ENCODE measurements at regions not wholly inside any gene's neighbourhood (a gene's known extent, or its start where the extent isn't known, plus 50 kb on each side); places are given as distances from the start of the nearest gene placed in this dataset.

DNA sequence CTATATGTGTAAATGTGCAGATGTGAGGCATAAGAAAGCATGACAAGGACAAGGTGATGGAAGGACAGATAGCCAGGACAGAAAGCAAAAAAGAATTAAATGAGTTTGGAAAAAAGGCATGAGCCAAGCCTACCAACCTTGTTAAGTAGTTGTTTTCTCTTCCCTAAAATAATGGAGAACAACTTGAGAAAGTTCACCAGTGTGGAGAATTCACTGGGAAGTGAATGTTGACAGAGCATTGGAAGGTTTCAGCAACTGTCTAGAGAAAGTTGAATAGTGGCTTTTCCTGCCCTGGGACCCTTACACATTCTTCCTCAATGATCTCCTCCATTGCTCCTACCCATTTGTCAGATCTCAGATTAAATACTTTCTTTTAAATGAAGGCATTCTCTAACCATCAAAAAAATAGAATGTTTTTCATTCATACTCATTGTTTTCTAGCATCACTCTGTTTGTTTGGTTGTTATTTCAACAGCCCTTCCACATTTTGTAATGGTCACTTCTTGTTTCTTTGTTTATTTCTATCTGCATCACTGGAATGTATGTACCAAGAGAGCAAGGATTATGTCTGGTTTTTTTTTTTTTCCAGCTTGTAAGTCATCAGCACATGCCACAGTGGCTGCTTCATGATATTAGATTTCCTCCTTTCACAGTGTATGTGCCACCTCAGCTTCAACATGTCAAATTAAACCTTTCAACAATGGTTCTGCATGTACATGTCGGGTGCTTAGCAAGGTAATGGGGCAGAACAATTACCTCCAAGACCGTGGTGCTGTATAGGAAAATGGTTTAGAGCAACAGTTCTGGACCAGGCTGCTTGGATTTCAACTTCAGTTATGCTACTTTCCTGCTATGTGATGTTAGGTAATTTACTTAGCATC, 586.0 kb upstream of the VRK2 start:
- no peaks in the 10 kb centered on the region for H3K36me3 ChIP-seq (ENCODE audit: control insufficient read depth in 2 of 4, insufficient read depth in 4 of 4, low read length in 3 of 4)
- CTCF ChIA-PET (ENCODE audit: partially characterized antibody), result no interaction called here
- no peaks in the 10 kb centered on the region for H3K79me1 ChIP-seq (ENCODE audit: low read depth, low read length)
- no peak overlapping the region for H2BK5ac ChIP-seq (ENCODE audit: low read depth, low read length)
- DNase-seq (ENCODE audit: low read depth in 1 of 2, low spot score in 2 of 2), result no peak
- H2BK120ac ChIP-seq (replicated peaks; ENCODE audit: low read depth, low read length), result no peak overlapping the region
- no peak overlapping the region for H4K8ac ChIP-seq (ENCODE audit: extremely low read depth, insufficient read depth, low read length)
- no peaks in the 10 kb centered on the region for H3K27me3 ChIP-seq (replicated peaks in 1 of 4; ENCODE audit: control insufficient read depth in 3 of 4, extremely low read depth in 1 of 4, insufficient read depth in 3 of 4, low read length in 3 of 4)
- H3K4me1 ChIP-seq (replicated peaks in 1 of 4; ENCODE audit: control insufficient read depth in 3 of 4, insufficient read depth in 4 of 4, low read length in 3 of 4), result no peaks in the 10 kb centered on the region
- H3K56ac ChIP-seq (replicated peaks; ENCODE audit: insufficient read length, low read depth, low read length), result no peak overlapping the region
- H3K79me2 ChIP-seq (ENCODE audit: control insufficient read depth in 1 of 2, insufficient read depth in 2 of 2, low read length in 2 of 2), result no peaks in the 10 kb centered on the region
- no peak overlapping the region for H2AFZ ChIP-seq (ENCODE audit: low read length)
- no peak overlapping the region for H4K91ac ChIP-seq (replicated peaks; ENCODE audit: insufficient read length, low read length)
- no peak overlapping the region for H3K23ac ChIP-seq (ENCODE audit: insufficient read length)
- no peak overlapping the region for H3K14ac ChIP-seq (ENCODE audit: insufficient read length)
- FAIRE-seq, result no peak
- H3K9me3 ChIP-seq (ENCODE audit: insufficient read depth in 2 of 2, low read depth in 1 of 2, low read length in 1 of 2), result no peaks in the 10 kb centered on the region
- H3K27ac ChIP-seq (ENCODE audit: low read depth, low read length), result no peak overlapping the region
- no peaks in the 10 kb centered on the region for H4K20me1 ChIP-seq (replicated peaks in 1 of 2; ENCODE audit: control insufficient read depth in 1 of 2, insufficient read depth in 2 of 2, low read length in 2 of 2)
- no peak overlapping the region for H4K5ac ChIP-seq (ENCODE audit: insufficient read length, low read depth, low read length)
- H2BK12ac ChIP-seq (ENCODE audit: low read depth, low read length), result no peak overlapping the region
- no peak overlapping the region for H2AK5ac ChIP-seq (ENCODE audit: low read depth, low read length)
- no peak overlapping the region for H2BK20ac ChIP-seq (ENCODE audit: low read length)
- POLR2A ChIA-PET (ENCODE audit: partially characterized antibody), result no interaction called here
- no peaks in the 10 kb centered on the region for H3K23me2 ChIP-seq (ENCODE audit: low read depth, low read length)
- no peak overlapping the region for H3K9ac ChIP-seq (replicated peaks in 1 of 4; ENCODE audit: extremely low read depth in 1 of 4, low read depth in 3 of 4, low read length in 3 of 4)
- no peak overlapping the region for H3K4ac ChIP-seq (replicated peaks; ENCODE audit: insufficient read length, low read depth, low read length)
- no peak overlapping the region for H3K18ac ChIP-seq (ENCODE audit: extremely low read depth, low read length)
- no peak overlapping the region for H3K4me3 ChIP-seq (ENCODE audit: extremely low read depth in 1 of 4, insufficient read depth in 2 of 4, low read depth in 3 of 4, low read length in 4 of 4)
- no peak overlapping the region for H2BK15ac ChIP-seq (ENCODE audit: low read length)
- no peak overlapping the region for H3K4me2 ChIP-seq (ENCODE audit: insufficient read depth in 1 of 2, low read depth in 2 of 2, low read length in 2 of 2)
- WGBS, 2 experiments (ENCODE audit: extremely low coverage in 1 of 2, insufficient coverage in 1 of 2, insufficient read length in 1 of 2, insufficient replicate concordance in 2 of 2, low coverage in 1 of 2, low lambda C conversion rate in 2 of 2, missing lambda C conversion rate in 1 of 2), result 75% methylated on average over 2 of the region's 2 CpGs; no CpG with 5 or more reads in 1 of the 2 experiments
- TF ChIP-seq CBX8 (IDR thresholded peaks at IDR 0.05; ENCODE audit: borderline replicate concordance, low read depth, low read length) (no peak), CREB1 (IDR thresholded peaks at IDR 0.05) (no peak), RFX5 (IDR thresholded peaks at IDR 0.05; ENCODE audit: borderline replicate concordance, low read depth, low read length) (no peak), FOSL1 (IDR thresholded peaks at IDR 0.05; ENCODE audit: insufficient read depth, low read depth, low read length) (no peak), CTBP2 (IDR thresholded peaks at IDR 0.05; ENCODE audit: borderline replicate concordance, insufficient read depth, insufficient read length, low read length) (no peak), TBP (IDR thresholded peaks at IDR 0.05; ENCODE audit: low read depth, low read length) (no peak)

Measured in H1 (cell line).